Thoracic aorta (tissue), 2 donors: ENCODE measurements at regions not wholly inside any gene's neighbourhood (a gene's known extent, or its start where the extent isn't known, plus 50 kb on each side); places are given as distances from the start of the nearest gene placed in this dataset.

Experiments used
- ATAC-seq: fragments of 150-250 bp; one replicate; pipeline ENCODE4 v1.8.0; 2017; ENCODE audit warnings: low read depth; ENCODE audit not compliant: insufficient number of reproducible peaks, low FRiP score
- DNase-seq: peaks from one replicate; pipeline ENCODE4 v3.0.0-alpha.2; 2020; ENCODE audit warnings: low spot score
- H3K27ac ChIP-seq, 2 donors: fragments of 200-600 bp; sonication (generic); 1 replicate in 1 of 2; 2 replicates in 1 of 2; pipeline ENCODE4 v1.5.1; 2016; ENCODE audit warnings: mild to moderate bottlenecking in 2 of 2, moderate library complexity in 2 of 2
- H3K27me3 ChIP-seq: fragments of 200-600 bp; sonication (generic); replicated peaks from 2 replicates; pipeline ENCODE4 v1.6.0; 2016; ENCODE audit warnings: mild to moderate bottlenecking; ENCODE audit not compliant: insufficient read depth
- H3K36me3 ChIP-seq: fragments of 200-600 bp; sonication (generic); one replicate; pipeline ENCODE4 v1.5.1; 2016
- H3K4me1 ChIP-seq, 2 donors: fragments of 200-600 bp; sonication (generic); 1 replicate in 1 of 2; 2 replicates in 1 of 2; pipeline versions ENCODE4 v1.5.1 to v1.6.0; 2016; ENCODE audit warnings: low read depth in 2 of 2, mild to moderate bottlenecking in 1 of 2; ENCODE audit not compliant: control insufficient read depth in 1 of 2
- H3K4me3 ChIP-seq: fragments of 200-600 bp; sonication (generic); 2 replicates; pipeline ENCODE4 v1.5.1; 2016; ENCODE audit warnings: mild to moderate bottlenecking
- H3K9me3 ChIP-seq: fragments of 200-600 bp; sonication (generic); 2 replicates; pipeline ENCODE4 v1.5.1; 2016
- TF ChIP-seq, protein P1 (sequence below): fragments of 200-600 bp; sonication (generic); IDR thresholded peaks from one replicate; pipeline ENCODE4 v1.5.1; 2019; ENCODE audit warnings: antibody characterized with exemption

DNA sequence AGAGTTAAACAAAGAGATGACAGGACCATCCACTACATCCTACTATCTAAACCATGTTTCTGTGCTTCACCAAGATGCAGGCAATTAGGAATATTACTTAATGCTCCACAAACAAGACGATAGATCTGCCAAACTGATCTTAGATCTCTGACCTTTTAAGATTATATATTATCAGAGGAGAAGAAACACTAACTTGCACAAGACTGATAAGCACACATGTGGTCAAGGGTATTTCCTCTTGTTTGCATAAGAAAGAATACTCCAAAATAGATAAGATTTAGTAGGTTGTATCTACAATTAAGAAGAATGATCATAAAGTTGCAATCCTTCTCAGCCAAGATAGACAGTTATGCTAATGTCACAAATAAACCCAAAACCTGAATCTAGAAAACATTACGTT lies 601.0 kb upstream of the ACO1 start:
- Histone ChIP-seq H3K9me3 (peaks cover 6% of the 10 kb centered on the region), H3K36me3 (no peaks in the 10 kb centered on the region), H3K4me3 (no peak overlapping the region), H3K27me3 (no peaks in the 10 kb centered on the region), H3K4me1 (no peaks in the 10 kb centered on the region), H3K27ac (no peak overlapping the region)
- ATAC-seq (no peak), DNase-seq (no peak)
- TF ChIP-seq, protein P1, sequence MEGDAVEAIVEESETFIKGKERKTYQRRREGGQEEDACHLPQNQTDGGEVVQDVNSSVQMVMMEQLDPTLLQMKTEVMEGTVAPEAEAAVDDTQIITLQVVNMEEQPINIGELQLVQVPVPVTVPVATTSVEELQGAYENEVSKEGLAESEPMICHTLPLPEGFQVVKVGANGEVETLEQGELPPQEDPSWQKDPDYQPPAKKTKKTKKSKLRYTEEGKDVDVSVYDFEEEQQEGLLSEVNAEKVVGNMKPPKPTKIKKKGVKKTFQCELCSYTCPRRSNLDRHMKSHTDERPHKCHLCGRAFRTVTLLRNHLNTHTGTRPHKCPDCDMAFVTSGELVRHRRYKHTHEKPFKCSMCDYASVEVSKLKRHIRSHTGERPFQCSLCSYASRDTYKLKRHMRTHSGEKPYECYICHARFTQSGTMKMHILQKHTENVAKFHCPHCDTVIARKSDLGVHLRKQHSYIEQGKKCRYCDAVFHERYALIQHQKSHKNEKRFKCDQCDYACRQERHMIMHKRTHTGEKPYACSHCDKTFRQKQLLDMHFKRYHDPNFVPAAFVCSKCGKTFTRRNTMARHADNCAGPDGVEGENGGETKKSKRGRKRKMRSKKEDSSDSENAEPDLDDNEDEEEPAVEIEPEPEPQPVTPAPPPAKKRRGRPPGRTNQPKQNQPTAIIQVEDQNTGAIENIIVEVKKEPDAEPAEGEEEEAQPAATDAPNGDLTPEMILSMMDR, result no peak

DNA sequence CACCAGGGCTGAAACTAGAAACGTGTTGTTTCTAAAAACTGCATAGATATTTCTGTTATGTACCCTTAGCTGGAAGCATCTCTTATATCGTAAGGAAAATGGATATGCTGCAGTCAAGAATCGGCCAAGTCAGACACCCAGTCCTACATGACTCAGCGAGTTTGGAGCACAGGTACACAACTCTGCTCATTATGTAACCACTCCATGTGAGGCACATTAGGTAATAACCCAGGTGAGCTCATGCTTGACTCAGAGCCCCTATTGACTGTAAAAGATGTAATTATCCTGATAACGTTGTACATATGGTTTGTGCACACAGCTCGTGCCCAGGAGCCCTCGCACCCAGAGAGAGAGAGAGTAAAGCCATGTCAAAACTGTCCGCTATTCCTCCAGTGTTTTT lies 593.7 kb upstream of the ACO1 start:
- Histone ChIP-seq H3K27ac (no peak overlapping the region), H3K4me1 (no peaks in the 10 kb centered on the region), H3K4me3 (no peak overlapping the region), H3K27me3 (no peaks in the 10 kb centered on the region), H3K36me3 (no peaks in the 10 kb centered on the region), H3K9me3 (no peaks in the 10 kb centered on the region)
- DNase-seq (no peak), ATAC-seq (no peak)
- TF ChIP-seq, protein P1, result no peak

DNA sequence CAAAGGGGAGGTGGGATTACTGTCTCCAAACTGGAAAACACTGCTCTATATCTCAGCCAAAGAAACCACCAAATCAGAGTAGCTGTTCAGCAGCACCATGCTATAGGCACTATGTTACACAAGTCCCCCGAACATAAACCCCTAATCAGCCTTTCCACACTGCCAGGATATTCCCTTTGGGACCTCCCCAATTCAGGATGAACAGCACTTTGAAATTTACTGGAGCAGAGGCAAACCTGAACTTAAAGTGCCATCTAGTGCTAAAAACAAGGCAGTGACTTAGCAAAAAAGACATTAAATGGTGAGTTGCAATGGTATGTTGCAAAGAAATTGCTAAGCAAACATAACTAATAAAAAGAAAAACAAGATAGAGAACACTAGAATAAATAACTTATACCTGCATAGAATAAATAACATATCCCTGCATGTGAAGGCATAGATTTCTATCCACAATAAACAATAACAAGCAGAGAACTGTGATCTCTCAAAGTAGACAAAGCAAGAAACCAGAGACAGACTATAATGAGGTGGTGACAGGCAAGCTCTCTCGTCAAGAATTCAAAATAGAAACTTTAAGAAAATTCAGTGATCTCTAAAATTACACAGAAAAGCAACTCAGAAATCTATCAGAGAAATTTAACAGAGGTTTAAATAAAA lies 584.4 kb upstream of the ACO1 start:
- DNase-seq (no peak), ATAC-seq (no peak)
- H3K27me3 ChIP-seq, result no peaks in the 10 kb centered on the region
- H3K4me1 ChIP-seq, result no peaks in the 10 kb centered on the region
- TF ChIP-seq, protein P1, result no peak
- H3K27ac ChIP-seq, result no peak overlapping the region
- no peak overlapping the region for H3K4me3 ChIP-seq
- no peaks in the 10 kb centered on the region for H3K36me3 ChIP-seq
- H3K9me3 ChIP-seq, result no peaks in the 10 kb centered on the region

DNA sequence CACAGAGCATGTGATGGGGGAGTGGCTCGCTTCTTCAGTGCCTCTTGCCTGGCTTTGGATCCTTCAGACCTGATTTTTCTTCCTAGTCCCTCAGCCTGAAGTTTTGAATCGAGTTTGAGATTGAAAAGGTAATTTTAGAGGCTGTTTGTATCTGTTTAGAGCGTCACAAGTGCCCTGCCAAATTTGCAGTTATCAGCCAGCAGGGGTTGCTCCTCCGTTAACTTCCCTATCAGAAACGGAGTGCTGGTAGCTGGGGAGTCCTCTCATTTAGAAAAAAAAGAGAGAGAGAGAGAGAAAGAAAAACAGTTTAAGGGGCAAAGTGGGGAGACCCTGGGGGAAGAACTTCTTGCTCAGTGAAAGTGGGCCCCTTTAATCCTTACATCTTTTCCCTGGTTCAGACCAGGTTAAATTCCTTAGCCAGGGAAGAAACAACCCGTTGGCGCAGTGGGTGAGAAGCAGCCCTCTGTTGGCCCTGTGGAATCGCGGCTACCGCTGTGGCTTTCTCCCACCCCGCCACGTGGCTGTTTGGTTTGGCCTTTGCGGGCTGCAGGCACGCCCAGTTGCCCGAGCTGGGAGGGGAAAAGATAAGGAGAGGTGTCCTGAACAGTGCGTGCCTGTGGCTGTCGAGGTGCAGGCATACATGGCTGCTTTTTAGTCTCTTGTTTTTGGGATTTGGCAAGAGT lies 576.7 kb upstream of the ACO1 start:
- H3K4me1 ChIP-seq, result no peaks in the 10 kb centered on the region
- ATAC-seq (no peak), DNase-seq (no peak)
- TF ChIP-seq, protein P1, result no peak
- H3K36me3 ChIP-seq, result no peaks in the 10 kb centered on the region
- no peak overlapping the region for H3K27ac ChIP-seq
- no peak overlapping the region for H3K4me3 ChIP-seq
- no peaks in the 10 kb centered on the region for H3K9me3 ChIP-seq
- H3K27me3 ChIP-seq, result no peaks in the 10 kb centered on the region

DNA sequence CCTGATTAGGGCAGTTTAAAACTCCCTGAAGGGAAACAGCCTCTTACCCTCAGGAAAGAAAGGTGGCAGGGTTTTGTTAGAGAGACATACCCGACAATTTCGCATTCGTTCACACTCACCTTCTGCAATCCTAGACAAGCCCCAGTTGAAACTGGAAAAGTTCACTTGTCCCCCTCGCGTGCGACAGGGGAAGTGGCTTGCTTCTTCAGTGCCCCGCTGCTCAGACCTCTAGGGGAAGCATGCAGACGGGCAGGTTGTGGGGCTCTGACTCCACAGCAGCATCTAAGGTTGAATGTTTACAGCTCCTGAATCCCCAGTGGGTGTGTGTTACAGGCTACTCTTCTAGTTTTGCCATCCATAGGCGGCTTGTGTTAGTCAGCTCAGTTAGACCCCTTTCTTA lies 575.7 kb upstream of the ACO1 start:
- Histone ChIP-seq H3K9me3 (no peaks in the 10 kb centered on the region), H3K27me3 (no peaks in the 10 kb centered on the region), H3K36me3 (no peaks in the 10 kb centered on the region), H3K4me1 (no peaks in the 10 kb centered on the region), H3K4me3 (no peak overlapping the region), H3K27ac (no peak overlapping the region)
- DNase-seq (no peak), ATAC-seq (no peak)
- TF ChIP-seq, protein P1, result no peak
